GM23338 (cell line): ENCODE measurements at regions not wholly inside any gene's neighbourhood (a gene's known extent, or its start where the extent isn't known, plus 50 kb on each side); places are given as distances from the start of the nearest gene placed in this dataset.

ENCODE experiments used
- ATAC-seq: fragments of 200-7000 bp; cut with Tn5 transposase; 3 replicates; pipeline ENCODE4 v1.9.1; 2020
- DNase-seq: peaks from one replicate; pipeline ENCODE4 v3.0.0-alpha.2; 2015; ENCODE audit warnings: low spot score
- H2AFZ ChIP-seq: fragments of 200-600 bp; sonication (generic); 2 replicates; pipeline ENCODE4 v1.8.0; 2016; ENCODE audit warnings: antibody characterized with exemption, mild to moderate bottlenecking, moderate library complexity
- H3F3A ChIP-seq: fragments of 200-600 bp; sonication (generic); replicated peaks from 2 replicates; pipeline ENCODE4 v1.8.0; 2017; ENCODE audit warnings: antibody characterized with exemption, mixed run types, low read depth
- H3K27ac ChIP-seq: fragments of 200-600 bp; sonication (generic); 2 replicates; pipeline ENCODE4 v1.6.1; 2016; ENCODE audit warnings: low read depth
- H3K27me3 ChIP-seq: fragments of 200-600 bp; sonication (generic); 2 replicates; pipeline ENCODE4 v1.8.0; 2016; ENCODE audit warnings: mild to moderate bottlenecking, mixed run types, moderate library complexity; ENCODE audit not compliant: insufficient read depth
- H3K36me3 ChIP-seq: fragments of 200-600 bp; sonication (generic); 2 replicates; pipeline ENCODE4 v1.8.0; 2016; ENCODE audit warnings: mild to moderate bottlenecking; ENCODE audit not compliant: insufficient read depth
- H3K4me1 ChIP-seq: fragments of 200-600 bp; sonication (generic); 2 replicates; pipeline ENCODE4 v1.8.0; 2016; ENCODE audit warnings: mild to moderate bottlenecking, moderate library complexity; ENCODE audit not compliant: insufficient read depth
- H3K4me2 ChIP-seq: fragments of 200-600 bp; sonication (generic); 2 replicates; pipeline ENCODE4 v1.7.1; 2017; ENCODE audit warnings: mixed run types
- H3K4me3 ChIP-seq: fragments of 200-600 bp; sonication (generic); 2 replicates; pipeline ENCODE4 v1.6.1; 2016; ENCODE audit warnings: mixed run types
- H3K79me2 ChIP-seq: fragments of 200-600 bp; sonication (generic); replicated peaks from 2 replicates; pipeline ENCODE4 v1.8.0; 2017; ENCODE audit warnings: mild to moderate bottlenecking; ENCODE audit not compliant: insufficient read depth
- H3K9me2 ChIP-seq: fragments of 200-600 bp; sonication (generic); 2 replicates; pipeline ENCODE4 v1.8.0; 2017; ENCODE audit not compliant: insufficient read depth
- H4K20me1 ChIP-seq: fragments of 200-600 bp; sonication (generic); replicated peaks from 2 replicates; pipeline ENCODE4 v1.8.0; 2017; ENCODE audit warnings: mild to moderate bottlenecking; ENCODE audit not compliant: insufficient read depth
- H3K27ac Mint-ChIP-seq: 2 replicates; pipeline ENCODE4 v1.8.0; 2020; ENCODE audit warnings: inconsistent platforms, mild to moderate bottlenecking, moderate library complexity, mixed read lengths
- H3K27me3 Mint-ChIP-seq: 3 replicates; pipeline ENCODE4 v1.8.0; 2022; ENCODE audit warnings: low read depth, mild to moderate bottlenecking, moderate library complexity, mixed read lengths, inconsistent platforms; ENCODE audit not compliant: insufficient read depth, poor library complexity
- H3K36me3 Mint-ChIP-seq: 3 replicates; pipeline ENCODE4 v1.8.0; 2021; ENCODE audit warnings: low read depth, mild to moderate bottlenecking, inconsistent platforms, moderate library complexity, mixed read lengths
- H3K4me1 Mint-ChIP-seq: 3 replicates; pipeline ENCODE4 v1.8.0; 2020; ENCODE audit warnings: mild to moderate bottlenecking, inconsistent platforms, mixed read lengths
- H3K4me3 Mint-ChIP-seq: 3 replicates; pipeline ENCODE4 v1.8.0; 2021; ENCODE audit warnings: moderate library complexity, mild to moderate bottlenecking, inconsistent platforms, mixed read lengths
- H3K9me3 Mint-ChIP-seq: 3 replicates; pipeline ENCODE4 v1.8.0; 2020; ENCODE audit warnings: moderate library complexity, mild to moderate bottlenecking, inconsistent platforms, mixed read lengths
- CREB1 ChIP-seq: fragments of 250-450 bp; sonication (Bioruptor Pico); IDR thresholded peaks from 2 replicates; pipeline ENCODE4 v1.5.0; 2020; ENCODE audit warnings: low read depth, mild to moderate bottlenecking, moderate library complexity
- CTCF ChIP-seq, 2 experiments: fragments of 200-600 bp in 1 of 2; sonication (generic) in 1 of 2; conservative IDR thresholded peaks; 2 replicates each; pipeline versions ENCODE4 v1.5.1 to v1.6.1; 2016 to 2017; ENCODE audit warnings: antibody characterized with exemption in 2 of 2, low read depth in 2 of 2, mild to moderate bottlenecking in 2 of 2, moderate library complexity in 1 of 2
- EZH2phosphoT487 ChIP-seq: fragments of 200-600 bp; sonication (generic); IDR thresholded peaks from one replicate; pipeline ENCODE4 v1.8.1; 2018; ENCODE audit warnings: antibody characterized with exemption; ENCODE audit not compliant: unreplicated experiment
- JUNB ChIP-seq: IDR thresholded peaks from one replicate; pipeline ENCODE4 v1.6.1; 2016; ENCODE audit warnings: antibody characterized with exemption; ENCODE audit not compliant: unreplicated experiment
- NANOG ChIP-seq: IDR thresholded peaks from 2 replicates; pipeline ENCODE4 v1.6.1; 2016; ENCODE audit warnings: antibody characterized with exemption, borderline replicate concordance
- ZNF114 ChIP-seq: fragments of 250-450 bp; sonication (Bioruptor Pico); IDR thresholded peaks from 2 replicates; pipeline ENCODE4 v1.5.0; 2020; ENCODE audit warnings: mild to moderate bottlenecking, moderate library complexity
- TF ChIP-seq, protein P1 (sequence below): IDR thresholded peaks from one replicate; pipeline ENCODE4 v1.6.1; 2018; ENCODE audit warnings: antibody characterized with exemption; ENCODE audit not compliant: unreplicated experiment
- TF ChIP-seq, protein P2 (sequence below): fragments of 250-450 bp; sonication (Bioruptor Pico); IDR thresholded peaks from 2 replicates; pipeline ENCODE4 v1.5.0; 2020; ENCODE audit warnings: mild to moderate bottlenecking, moderate library complexity

DNA sequence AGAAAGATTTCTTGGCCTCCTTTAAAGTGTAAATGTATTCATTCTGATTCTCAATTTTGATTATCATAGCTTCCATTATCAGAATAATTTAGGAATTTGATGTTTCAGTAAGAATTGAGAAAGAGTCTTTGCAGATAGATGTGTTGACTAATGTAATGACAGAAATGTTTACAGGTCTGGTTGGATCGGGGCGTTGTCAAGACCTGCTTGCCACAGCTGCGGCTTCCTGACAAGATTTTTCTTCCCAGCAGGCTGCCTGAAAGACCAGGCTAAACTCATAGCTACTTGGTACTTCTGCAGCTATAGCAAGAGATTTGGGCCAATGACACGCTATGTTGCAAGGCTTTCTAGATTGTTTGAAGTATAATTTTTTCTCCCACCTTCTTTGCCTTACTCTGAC is 91.5 kb upstream of the ANKRD50 start:
- Histone ChIP-seq H3K9me2 (no peaks in the 10 kb centered on the region; the same call in 1 of the 2 replicates), H3K79me2 (no peaks in the 10 kb centered on the region), H3F3A (no peaks in the 10 kb centered on the region), H3K27me3 (no peaks in the 10 kb centered on the region), H3K4me2 (no peak overlapping the region), H4K20me1 (no peaks in the 10 kb centered on the region), H2AFZ (no peak overlapping the region), H3K4me1 (peaks cover 13% of the 10 kb centered on the region; the same call in 1 of the 2 replicates), H3K27ac (no peak overlapping the region), H3K4me3 (no peak overlapping the region), H3K36me3 (no peaks in the 10 kb centered on the region)
- peaks cover 17% of the 10 kb centered on the region for H3K4me1 Mint-ChIP-seq
- no peak overlapping the region for H3K4me3 Mint-ChIP-seq
- H3K27me3 Mint-ChIP-seq: no peaks in the 10 kb centered on the region
- DNase-seq (no peak), ATAC-seq (no peak)
- TF ChIP-seq CTCF (conservative IDR thresholded peaks at IDR 0.05; ENCODE audit: low read depth in 2 of 2) (no peak), CREB1 (CRISPR knock-in tag) (no peak), JUNB (no peak), ZNF114 (CRISPR knock-in tag) (no peak), EZH2phosphoT487 (no peak)
- TF ChIP-seq, protein P1, sequence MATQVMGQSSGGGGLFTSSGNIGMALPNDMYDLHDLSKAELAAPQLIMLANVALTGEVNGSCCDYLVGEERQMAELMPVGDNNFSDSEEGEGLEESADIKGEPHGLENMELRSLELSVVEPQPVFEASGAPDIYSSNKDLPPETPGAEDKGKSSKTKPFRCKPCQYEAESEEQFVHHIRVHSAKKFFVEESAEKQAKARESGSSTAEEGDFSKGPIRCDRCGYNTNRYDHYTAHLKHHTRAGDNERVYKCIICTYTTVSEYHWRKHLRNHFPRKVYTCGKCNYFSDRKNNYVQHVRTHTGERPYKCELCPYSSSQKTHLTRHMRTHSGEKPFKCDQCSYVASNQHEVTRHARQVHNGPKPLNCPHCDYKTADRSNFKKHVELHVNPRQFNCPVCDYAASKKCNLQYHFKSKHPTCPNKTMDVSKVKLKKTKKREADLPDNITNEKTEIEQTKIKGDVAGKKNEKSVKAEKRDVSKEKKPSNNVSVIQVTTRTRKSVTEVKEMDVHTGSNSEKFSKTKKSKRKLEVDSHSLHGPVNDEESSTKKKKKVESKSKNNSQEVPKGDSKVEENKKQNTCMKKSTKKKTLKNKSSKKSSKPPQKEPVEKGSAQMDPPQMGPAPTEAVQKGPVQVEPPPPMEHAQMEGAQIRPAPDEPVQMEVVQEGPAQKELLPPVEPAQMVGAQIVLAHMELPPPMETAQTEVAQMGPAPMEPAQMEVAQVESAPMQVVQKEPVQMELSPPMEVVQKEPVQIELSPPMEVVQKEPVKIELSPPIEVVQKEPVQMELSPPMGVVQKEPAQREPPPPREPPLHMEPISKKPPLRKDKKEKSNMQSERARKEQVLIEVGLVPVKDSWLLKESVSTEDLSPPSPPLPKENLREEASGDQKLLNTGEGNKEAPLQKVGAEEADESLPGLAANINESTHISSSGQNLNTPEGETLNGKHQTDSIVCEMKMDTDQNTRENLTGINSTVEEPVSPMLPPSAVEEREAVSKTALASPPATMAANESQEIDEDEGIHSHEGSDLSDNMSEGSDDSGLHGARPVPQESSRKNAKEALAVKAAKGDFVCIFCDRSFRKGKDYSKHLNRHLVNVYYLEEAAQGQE: no peak
- H3K9me3 Mint-ChIP-seq: peaks cover 8% of the 10 kb centered on the region; the same call in 2 of the 3 replicates
- H3K27ac Mint-ChIP-seq: no peak overlapping the region
- H3K36me3 Mint-ChIP-seq: peaks cover 12% of the 10 kb centered on the region; the same call in 2 of the 3 replicates

DNA sequence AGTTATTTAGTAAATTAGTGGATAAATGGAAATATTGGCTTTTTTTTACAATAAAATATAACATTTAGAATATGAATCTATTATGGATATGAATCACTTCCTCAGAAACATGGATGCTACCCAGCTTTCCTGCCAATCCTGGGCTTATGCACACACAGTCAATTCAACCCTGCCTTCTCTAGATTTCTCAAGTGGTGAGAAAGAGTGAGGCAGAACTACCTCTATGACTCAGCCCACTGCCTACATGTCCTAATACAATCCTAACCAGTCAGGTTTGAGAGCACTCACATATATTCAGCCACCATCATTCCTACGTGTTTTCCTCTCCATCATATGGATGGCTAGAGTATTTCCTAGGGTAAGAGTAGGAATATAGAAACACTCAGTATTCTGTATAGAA is 91.1 kb upstream of the ANKRD50 start:
- Histone ChIP-seq H3K4me1 (peaks cover 13% of the 10 kb centered on the region; the same call in 1 of the 2 replicates), H3K27ac (no peak overlapping the region), H3K36me3 (no peaks in the 10 kb centered on the region), H3K4me3 (no peak overlapping the region), H2AFZ (no peak overlapping the region), H3K79me2 (no peaks in the 10 kb centered on the region), H3K9me2 (no peaks in the 10 kb centered on the region; the same call in 1 of the 2 replicates), H3K27me3 (no peaks in the 10 kb centered on the region), H4K20me1 (no peaks in the 10 kb centered on the region), H3K4me2 (no peak overlapping the region), H3F3A (no peaks in the 10 kb centered on the region)
- Mint-ChIP-seq H3K4me3 (no peak overlapping the region), H3K27ac (no peak overlapping the region), H3K27me3 (no peaks in the 10 kb centered on the region), H3K9me3 (peaks cover 8% of the 10 kb centered on the region; the same call in 2 of the 3 replicates), H3K4me1 (peaks cover 17% of the 10 kb centered on the region), H3K36me3 (peaks cover 12% of the 10 kb centered on the region; the same call in 2 of the 3 replicates)
- ATAC-seq (no peak), DNase-seq (no peak)
- TF ChIP-seq, protein P2, sequence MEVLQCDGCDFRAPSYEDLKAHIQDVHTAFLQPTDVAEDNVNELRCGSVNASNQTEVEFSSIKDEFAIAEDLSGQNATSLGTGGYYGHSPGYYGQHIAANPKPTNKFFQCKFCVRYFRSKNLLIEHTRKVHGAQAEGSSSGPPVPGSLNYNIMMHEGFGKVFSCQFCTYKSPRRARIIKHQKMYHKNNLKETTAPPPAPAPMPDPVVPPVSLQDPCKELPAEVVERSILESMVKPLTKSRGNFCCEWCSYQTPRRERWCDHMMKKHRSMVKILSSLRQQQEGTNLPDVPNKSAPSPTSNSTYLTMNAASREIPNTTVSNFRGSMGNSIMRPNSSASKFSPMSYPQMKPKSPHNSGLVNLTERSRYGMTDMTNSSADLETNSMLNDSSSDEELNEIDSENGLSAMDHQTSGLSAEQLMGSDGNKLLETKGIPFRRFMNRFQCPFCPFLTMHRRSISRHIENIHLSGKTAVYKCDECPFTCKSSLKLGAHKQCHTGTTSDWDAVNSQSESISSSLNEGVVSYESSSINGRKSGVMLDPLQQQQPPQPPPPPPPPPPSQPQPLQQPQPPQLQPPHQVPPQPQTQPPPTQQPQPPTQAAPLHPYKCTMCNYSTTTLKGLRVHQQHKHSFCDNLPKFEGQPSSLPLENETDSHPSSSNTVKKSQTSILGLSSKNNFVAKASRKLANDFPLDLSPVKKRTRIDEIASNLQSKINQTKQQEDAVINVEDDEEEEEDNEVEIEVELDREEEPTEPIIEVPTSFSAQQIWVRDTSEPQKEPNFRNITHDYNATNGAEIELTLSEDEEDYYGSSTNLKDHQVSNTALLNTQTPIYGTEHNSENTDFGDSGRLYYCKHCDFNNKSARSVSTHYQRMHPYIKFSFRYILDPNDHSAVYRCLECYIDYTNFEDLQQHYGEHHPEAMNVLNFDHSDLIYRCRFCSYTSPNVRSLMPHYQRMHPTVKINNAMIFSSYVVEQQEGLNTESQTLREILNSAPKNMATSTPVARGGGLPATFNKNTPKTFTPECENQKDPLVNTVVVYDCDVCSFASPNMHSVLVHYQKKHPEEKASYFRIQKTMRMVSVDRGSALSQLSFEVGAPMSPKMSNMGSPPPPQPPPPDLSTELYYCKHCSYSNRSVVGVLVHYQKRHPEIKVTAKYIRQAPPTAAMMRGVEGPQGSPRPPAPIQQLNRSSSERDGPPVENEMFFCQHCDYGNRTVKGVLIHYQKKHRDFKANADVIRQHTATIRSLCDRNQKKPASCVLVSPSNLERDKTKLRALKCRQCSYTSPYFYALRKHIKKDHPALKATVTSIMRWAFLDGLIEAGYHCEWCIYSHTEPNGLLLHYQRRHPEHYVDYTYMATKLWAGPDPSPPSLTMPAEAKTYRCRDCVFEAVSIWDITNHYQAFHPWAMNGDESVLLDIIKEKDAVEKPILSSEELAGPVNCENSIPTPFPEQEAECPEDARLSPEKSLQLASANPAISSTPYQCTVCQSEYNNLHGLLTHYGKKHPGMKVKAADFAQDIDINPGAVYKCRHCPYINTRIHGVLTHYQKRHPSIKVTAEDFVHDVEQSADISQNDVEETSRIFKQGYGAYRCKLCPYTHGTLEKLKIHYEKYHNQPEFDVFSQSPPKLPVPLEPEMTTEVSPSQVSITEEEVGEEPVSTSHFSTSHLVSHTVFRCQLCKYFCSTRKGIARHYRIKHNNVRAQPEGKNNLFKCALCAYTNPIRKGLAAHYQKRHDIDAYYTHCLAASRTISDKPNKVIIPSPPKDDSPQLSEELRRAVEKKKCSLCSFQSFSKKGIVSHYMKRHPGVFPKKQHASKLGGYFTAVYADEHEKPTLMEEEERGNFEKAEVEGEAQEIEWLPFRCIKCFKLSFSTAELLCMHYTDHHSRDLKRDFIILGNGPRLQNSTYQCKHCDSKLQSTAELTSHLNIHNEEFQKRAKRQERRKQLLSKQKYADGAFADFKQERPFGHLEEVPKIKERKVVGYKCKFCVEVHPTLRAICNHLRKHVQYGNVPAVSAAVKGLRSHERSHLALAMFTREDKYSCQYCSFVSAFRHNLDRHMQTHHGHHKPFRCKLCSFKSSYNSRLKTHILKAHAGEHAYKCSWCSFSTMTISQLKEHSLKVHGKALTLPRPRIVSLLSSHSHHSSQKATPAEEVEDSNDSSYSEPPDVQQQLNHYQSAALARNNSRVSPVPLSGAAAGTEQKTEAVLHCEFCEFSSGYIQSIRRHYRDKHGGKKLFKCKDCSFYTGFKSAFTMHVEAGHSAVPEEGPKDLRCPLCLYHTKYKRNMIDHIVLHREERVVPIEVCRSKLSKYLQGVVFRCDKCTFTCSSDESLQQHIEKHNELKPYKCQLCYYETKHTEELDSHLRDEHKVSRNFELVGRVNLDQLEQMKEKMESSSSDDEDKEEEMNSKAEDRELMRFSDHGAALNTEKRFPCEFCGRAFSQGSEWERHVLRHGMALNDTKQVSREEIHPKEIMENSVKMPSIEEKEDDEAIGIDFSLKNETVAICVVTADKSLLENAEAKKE (CRISPR knock-in tag): no peak
- no peak for TF ChIP-seq NANOG
